ENCODE measurements at regions not wholly inside any gene's neighbourhood (a gene's known extent, or its start where the extent isn't known, plus 50 kb on each side); places are given as distances from the start of the nearest gene placed in this dataset.
"Not testable (repeated sequence)": the region's sequence is repeated elsewhere in the genome, so short reads cannot be mapped to it uniquely, and the experiment has no call there.

- not testable (repeated sequence) for DNase-seq
These were observed 216.8 kb upstream of the CDKN2B start for GRCh38 chr9:22225856-22226255.

DNA sequence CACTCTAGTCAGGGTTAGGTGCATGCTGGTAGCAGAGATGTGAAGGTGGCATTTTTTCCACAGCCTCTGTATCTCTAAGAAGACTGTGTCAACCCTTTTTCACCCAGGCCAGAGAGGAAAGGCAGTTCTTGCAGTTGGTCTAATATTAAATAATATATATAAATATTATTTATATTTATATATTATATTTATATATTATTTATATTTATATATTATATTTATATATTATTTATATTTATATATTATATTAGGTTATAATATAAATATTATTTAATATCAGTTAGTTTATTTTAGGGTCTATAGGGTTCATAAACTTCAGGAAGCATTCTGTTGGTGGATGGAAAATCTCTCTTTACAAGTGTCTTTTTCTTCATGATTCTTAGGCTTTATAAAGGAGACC, 218.6 kb upstream of the DMRTA1 start:
- DNase-seq: no peak

DNA sequence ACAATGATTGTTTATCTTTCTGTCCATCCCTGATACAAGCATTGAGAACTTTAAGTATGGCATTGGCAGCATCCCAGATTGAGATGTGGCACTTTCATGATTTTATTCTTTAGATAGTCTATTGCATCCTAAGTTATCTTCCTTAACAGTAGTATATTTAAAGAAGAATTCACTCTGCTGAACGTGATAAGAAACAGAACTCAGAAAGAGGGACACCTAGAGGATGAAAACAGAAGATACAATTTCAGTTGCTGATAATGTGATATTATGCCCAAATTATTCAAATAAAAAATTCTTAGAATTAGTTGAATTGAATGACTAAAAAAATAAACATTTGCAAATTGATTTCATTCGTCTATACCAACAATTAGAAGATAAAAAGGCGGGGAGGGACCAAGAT, 218.1 kb upstream of the DMRTA1 start:
- DNase-seq: no peak

GRCh38 chr9:22229069-22229468, 217.6 kb upstream of the DMRTA1 start:
- DNase-seq: no peak

- DNase-seq: not testable (repeated sequence)
These were observed 215.3 kb upstream of the DMRTA1 start for GRCh38 chr9:22231309-22231708.

DNA sequence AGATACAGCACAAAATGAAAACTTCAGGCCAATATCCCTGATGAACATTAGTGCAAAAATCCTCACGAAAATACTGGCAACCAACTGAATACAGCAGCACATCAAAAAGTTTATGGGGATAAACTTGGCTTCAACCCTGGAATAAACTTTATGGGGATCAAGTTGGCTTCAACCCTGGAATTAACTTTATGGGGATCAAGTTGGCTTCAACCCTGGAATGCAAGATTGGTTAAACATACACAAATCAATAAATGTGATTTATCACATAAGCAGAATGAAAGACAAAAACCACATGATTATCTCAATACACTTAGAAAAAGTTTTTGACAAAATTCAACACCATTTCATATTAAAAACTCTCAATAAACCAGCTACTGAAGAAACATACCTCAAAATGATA, 213.7 kb upstream of the DMRTA1 start:
- DNase-seq: no peak

- DNase-seq: peak in 1 of 2 donors; percentile 15
These were observed 208.9 kb upstream of the DMRTA1 start for GRCh38 chr9:22237497-22238363.

- DNase-seq: peak in 1 of 2 donors; percentile 17
These were observed 207.6 kb upstream of the DMRTA1 start for GRCh38 chr9:22238809-22239684.

DNA sequence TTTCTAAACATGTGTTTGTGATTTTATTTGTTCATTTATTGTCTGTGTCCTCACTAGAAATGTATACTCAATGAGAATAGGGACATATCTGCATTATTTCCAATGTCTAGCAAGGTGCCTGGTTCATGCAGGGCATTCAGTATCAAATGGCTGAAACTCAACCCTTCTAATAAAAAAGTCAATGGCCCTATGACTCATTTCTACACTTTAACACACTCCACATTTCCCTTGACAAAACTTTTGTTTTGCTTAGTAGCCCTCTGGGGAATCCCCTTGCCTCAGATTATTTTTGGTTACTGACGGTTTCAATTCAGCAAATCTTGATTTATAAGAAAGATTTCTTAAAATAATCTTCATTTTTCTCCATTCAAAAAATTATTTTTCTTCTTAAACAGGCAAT, 206.0 kb upstream of the DMRTA1 start:
- DNase-seq: peak in 1 of 2 donors; percentile 22

DNA sequence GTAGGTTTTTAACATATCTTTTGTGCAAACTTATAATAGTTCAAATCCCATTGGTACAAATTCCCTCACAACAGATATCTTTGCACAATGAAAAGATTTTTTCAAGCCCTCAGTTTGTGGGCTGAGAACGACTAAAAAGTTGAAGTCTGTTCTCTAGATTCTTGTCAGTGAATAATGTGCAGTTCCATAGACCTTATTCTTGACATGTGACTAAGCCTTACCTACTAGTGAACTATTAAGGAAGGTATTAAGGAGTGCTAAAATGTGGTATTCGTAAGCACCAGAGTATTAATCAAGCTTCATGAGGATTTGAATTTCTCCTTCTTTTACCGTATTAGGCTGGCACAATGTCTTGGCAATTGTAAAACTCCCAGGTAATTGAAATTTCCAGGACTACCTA, 205.6 kb upstream of the DMRTA1 start:
- DNase-seq: no peak

DNA sequence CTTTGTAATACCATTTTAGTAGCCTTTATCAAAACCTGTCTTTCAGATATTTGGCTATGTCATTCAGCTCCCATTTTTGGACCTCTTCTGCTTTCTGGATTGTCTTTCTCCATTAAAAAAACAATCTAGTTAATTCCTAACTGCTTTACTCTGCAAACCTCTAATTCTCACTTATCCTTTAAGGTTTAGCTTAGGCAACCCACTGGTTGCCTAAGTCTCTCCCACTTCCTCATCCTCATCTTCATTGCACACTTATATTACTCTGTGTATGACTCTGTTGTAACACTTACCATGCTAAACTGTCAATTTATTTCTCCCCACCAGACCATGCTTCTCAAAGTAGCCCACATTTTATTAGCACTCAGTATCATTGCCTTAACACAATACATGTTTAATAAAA, 205.0 kb upstream of the DMRTA1 start:
- no peak for DNase-seq

DNA sequence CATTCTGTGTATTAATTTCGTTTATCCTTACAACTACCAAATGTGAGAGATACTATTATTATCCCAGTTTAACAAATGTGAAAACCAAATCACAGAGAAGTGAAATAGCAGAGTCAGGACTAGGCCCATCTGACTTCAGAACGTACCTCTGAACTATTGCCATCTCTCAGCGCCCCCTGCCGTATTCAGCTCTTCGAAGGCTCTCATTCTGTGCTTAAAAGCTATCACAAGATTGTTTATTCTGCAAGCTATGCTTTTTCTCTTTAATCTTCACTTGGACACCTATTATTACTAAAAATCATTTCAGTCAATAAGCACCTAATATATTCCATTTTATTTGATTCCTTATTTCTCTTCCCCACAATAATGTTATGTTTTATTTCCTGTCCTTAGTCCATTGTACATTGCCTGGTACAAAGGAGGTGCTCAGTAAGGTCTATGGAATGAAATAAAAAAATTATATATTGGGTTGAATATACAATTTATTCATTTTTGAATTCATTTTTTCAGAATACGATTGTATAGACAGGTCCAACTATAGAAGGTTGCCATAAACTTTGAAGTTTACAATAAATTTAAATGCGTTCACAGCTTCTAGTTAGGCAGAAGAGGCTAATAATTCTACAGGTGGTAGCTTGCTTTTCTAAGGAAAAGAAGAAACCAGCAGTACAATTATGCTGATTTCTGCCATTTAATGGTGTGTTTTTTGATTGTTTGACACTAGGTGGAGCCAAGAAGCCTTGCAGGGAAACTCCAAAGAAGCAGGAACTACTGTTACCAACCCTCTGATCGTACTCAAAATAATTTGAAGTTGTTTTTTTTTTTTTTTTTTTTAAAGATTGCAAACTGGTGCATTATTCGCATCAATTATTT, 202.2 kb upstream of the DMRTA1 start:
- peak; percentile 19 to 49 for DNase-seq

DNA sequence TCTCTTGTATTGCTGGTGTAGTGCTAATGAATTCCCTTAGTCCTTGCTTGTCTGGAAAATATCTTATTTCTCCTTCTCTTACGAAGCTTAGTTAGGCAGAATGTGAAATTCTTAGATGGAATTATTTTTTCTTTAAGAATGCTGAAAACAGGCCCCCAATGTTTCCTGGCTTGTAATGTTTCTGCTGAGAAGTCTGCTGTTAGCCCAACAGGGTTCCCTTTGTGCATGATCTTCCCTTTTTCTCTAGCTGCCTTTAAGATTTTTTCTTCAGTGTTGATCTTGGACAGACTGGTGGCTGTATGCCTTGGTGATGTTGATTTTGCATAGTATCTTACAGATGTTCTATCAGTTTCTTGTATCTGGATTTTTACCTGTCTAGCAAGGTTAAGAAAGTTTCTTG, 191.3 kb upstream of the DMRTA1 start:
- DNase-seq: no peak

DNA sequence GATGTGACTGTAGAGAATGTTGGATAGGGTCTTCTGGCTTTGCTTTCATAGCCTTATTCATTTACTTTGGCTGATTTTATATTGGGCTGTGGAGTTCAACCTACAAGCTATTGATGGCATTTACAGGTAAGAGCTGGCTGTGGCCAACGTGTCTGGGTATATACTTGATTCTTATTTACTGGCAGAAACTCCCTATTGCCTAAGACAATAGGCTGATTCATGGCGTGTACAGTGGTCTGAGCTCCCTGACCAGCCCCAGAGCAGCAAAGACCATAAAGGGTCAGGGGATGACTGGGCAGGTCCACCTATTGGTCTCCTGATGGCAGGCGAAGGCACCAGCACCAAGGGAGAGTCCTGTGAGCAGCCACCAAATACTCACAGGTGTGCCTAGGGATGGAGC, 190.2 kb upstream of the DMRTA1 start:
- no peak for DNase-seq

DNA sequence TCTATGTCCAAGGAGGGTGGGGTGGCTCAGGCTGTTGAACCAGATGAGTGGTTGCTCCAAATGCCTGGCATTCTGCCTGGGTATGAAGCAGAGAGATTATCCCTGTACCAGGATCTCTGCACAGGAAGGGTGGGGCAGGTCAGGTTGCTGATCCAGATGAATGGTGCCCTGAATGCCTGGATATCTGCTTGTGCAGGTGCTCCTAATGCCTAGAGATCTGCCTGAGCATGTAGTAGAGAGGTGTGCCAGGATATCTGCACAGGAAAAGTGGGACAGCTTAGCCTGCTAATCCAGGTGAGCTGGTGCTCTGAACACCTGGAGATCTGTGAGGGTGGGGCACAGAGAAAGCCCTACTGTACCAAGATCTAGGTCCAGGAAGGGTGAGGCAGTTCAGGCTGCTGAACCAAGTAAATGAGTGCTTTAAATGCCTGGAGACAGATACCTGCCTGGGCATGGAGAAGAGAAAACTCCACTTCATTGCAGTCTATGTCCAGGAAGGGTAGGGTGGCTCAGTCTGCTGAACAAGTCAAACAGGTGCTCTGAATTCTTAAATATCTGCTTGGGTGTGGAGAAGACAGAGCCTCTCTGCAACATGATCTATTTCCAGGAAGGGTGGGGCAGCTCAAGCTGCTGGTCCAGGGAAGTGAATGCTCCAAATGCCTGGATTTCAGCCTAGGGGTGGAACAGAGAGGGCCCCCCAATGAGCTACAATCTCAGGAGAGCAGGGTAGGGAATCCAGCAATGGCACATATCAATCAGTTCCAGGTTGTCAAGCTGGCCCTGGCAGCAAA, 189.4 kb upstream of the DMRTA1 start:
- DNase-seq: no peak

GRCh38 chr9:22265038-22265437, 181.6 kb upstream of the DMRTA1 start:
- no peak for DNase-seq

DNA sequence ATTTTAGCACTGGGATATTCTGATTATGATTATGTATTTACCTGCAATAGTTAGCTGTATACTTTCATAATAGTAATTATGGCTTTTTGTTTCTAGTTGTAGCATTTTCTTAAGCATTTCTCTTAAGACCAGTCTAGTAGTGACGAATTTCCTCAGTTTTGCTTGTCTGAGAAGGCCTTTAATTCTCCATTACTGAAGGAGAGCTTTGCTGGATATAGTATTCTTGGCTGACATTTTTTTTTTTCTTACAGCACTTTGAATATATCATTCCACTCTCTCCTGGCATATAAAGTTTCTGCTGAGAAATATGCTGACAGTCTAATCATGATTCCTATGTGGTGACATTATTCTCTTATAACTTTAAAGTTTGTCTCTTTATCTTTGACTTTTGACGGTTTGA, 181.1 kb upstream of the DMRTA1 start:
- no peak for DNase-seq

DNA sequence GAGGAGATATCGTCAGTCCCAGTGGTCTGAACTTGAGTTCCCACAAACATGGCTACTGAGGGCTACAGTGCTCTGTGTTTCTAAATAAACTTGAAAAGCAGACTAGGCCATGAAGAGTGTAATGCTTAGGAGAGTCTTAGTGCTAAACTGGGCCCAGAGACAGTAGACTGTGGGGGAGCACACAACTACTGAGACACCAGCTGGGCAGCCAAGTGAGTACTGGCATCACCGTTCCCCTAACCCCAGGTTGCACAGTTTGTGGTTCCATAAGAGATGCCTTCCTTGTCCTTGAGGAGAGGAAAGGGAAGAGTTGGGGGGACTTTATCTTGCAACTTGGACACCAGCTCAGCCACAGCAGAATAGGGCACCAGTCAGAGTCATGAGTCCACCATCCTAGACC, 172.1 kb upstream of the DMRTA1 start:
- DNase-seq: no peak

GRCh38 chr9:22278426-22278825, 168.2 kb upstream of the DMRTA1 start:
- no peak for DNase-seq

- no peak for DNase-seq
These were observed 167.0 kb upstream of the DMRTA1 start for GRCh38 chr9:22279636-22280035.

GRCh38 chr9:22285066-22285465, 161.6 kb upstream of the DMRTA1 start:
- no peak for DNase-seq

GRCh38 chr9:22286661-22287060, 160.0 kb upstream of the DMRTA1 start:
- DNase-seq: no peak
